Kidney epithelial cell (primary cell): ENCODE measurements at regions not wholly inside any gene's neighbourhood (a gene's known extent, or its start where the extent isn't known, plus 50 kb on each side); places are given as distances from the start of the nearest gene placed in this dataset.

Experiments
- DNase-seq: peaks from one replicate; pipeline ENCODE4 v3.0.0-alpha.2; 2010; ENCODE audit warnings: low read depth
- H3K27me3 ChIP-seq: 2 replicates; pipeline ENCODE4 v1.6.0; 2011; ENCODE audit warnings: low read length; ENCODE audit not compliant: control insufficient read depth, insufficient read depth
- H3K36me3 ChIP-seq: 2 replicates; pipeline ENCODE4 v1.5.1; 2011; ENCODE audit warnings: low read length; ENCODE audit not compliant: control insufficient read depth, insufficient read depth
- H3K4me3 ChIP-seq: 2 replicates; pipeline ENCODE4 v1.5.1; 2011; ENCODE audit warnings: low read depth, mild to moderate bottlenecking, control low read depth, low read length
- CTCF ChIP-seq: IDR thresholded peaks from 2 replicates; pipeline ENCODE4 v1.5.1; 2011; ENCODE audit warnings: mild to moderate bottlenecking, moderate library complexity, low read length, control low read depth, inconsistent platforms; ENCODE audit not compliant: insufficient read depth, poor library complexity, severe bottlenecking

- no peak for TF ChIP-seq CTCF
- DNase-seq: no peak
These were observed 354.0 kb downstream of the ALG10 start for GRCh38 chr12:34376133-34376799.

GRCh38 chr12:34377243-34378035, 355.1 kb downstream of the ALG10 start:
- H3K4me3 ChIP-seq: no peak overlapping the region
- H3K27me3 ChIP-seq: no peaks in the 10 kb centered on the region
- DNase-seq: no peak
- no peak for TF ChIP-seq CTCF
- H3K36me3 ChIP-seq: no peaks in the 10 kb centered on the region

More at GRCh38 chr12:34376133-34376799, 354.0 kb downstream of the ALG10 start:
- Histone ChIP-seq H3K36me3 (no peaks in the 10 kb centered on the region), H3K27me3 (no peaks in the 10 kb centered on the region), H3K4me3 (no peak overlapping the region)

GRCh38 chr12:34379142-34379541, 356.8 kb downstream of the ALG10 start:
- TF ChIP-seq CTCF: no peak
- no peaks in the 10 kb centered on the region for H3K36me3 ChIP-seq
- DNase-seq: no peak
- H3K4me3 ChIP-seq: no peak overlapping the region
- no peaks in the 10 kb centered on the region for H3K27me3 ChIP-seq

GRCh38 chr12:34384693-34385092, 362.4 kb downstream of the ALG10 start:
- no peak for DNase-seq
- no peaks in the 10 kb centered on the region for H3K27me3 ChIP-seq
- H3K4me3 ChIP-seq: no peak overlapping the region
- H3K36me3 ChIP-seq: no peaks in the 10 kb centered on the region
- TF ChIP-seq CTCF: no peak

GRCh38 chr12:34386016-34386415, 363.7 kb downstream of the ALG10 start:
- no peak for TF ChIP-seq CTCF
- no peaks in the 10 kb centered on the region for H3K27me3 ChIP-seq
- DNase-seq: no peak
- H3K36me3 ChIP-seq: no peaks in the 10 kb centered on the region
- H3K4me3 ChIP-seq: no peak overlapping the region
